ENCODE measurements at regions not wholly inside any gene's neighbourhood (a gene's known extent, or its start where the extent isn't known, plus 50 kb on each side); places are given as distances from the start of the nearest gene placed in this dataset.

DNA sequence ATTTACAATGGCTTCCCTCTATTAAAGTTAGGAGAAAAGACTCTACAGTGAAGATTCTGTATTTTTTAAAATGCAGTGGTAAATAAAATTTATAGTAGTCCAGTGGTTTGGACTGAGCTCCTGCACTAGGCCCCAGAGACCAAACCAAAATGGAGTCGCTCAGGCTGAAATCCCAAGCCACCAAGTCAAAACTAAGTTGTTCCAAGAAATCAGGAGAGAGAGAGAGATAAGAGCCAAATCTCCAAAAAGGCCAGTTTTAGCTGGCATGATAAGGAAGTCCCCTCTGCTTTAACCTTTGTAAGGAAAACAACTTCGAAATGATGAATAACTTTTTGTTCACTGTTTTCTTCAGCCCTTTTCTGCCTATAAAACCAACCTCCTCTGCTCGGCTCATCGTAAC lies 265.9 kb upstream of the KLF14 start:
- DNase-seq: no peak

DNA sequence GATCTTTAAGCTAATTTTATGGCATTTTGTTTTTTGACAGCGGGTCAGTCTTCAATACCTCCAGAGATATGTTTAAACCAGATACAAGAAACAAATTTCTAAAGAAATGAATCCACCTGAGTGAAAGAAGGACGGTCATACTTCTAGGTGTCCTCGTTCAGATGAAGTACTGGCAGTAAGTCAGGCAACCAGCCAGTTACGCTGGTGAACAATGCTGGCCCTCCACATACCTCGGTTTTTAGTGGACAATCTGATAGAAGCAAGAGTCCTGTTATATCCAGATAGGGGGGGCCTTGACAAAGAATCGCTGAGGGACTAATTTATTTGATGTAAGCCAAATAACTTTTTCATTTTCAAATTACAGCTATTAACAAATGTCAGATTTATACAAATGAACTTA lies 266.4 kb upstream of the KLF14 start:
- no peak for DNase-seq
- no peaks in the 10 kb centered on the region for H3K27me3 ChIP-seq
- TF ChIP-seq POLR2A (IDR thresholded peaks at IDR 0.05): no peak
- TF ChIP-seq, protein P1, sequence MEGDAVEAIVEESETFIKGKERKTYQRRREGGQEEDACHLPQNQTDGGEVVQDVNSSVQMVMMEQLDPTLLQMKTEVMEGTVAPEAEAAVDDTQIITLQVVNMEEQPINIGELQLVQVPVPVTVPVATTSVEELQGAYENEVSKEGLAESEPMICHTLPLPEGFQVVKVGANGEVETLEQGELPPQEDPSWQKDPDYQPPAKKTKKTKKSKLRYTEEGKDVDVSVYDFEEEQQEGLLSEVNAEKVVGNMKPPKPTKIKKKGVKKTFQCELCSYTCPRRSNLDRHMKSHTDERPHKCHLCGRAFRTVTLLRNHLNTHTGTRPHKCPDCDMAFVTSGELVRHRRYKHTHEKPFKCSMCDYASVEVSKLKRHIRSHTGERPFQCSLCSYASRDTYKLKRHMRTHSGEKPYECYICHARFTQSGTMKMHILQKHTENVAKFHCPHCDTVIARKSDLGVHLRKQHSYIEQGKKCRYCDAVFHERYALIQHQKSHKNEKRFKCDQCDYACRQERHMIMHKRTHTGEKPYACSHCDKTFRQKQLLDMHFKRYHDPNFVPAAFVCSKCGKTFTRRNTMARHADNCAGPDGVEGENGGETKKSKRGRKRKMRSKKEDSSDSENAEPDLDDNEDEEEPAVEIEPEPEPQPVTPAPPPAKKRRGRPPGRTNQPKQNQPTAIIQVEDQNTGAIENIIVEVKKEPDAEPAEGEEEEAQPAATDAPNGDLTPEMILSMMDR (IDR thresholded peaks at IDR 0.05): no peak
- no peak overlapping the region for H3K4me3 ChIP-seq
- H3K9me3 ChIP-seq: no peaks in the 10 kb centered on the region
- no peak overlapping the region for H3K27ac ChIP-seq
- no peaks in the 10 kb centered on the region for H3K36me3 ChIP-seq
- H3K4me1 ChIP-seq: peaks cover 5 to 45% (median 19%) of the 10 kb centered on the region in 4 donors

More for the DNA sequence above, 265.9 kb upstream of the KLF14 start:
- no peak overlapping the region for H3K27ac ChIP-seq
- H3K9me3 ChIP-seq: no peaks in the 10 kb centered on the region
- no peaks in the 10 kb centered on the region for H3K27me3 ChIP-seq
- no peak overlapping the region for H3K4me3 ChIP-seq
- TF ChIP-seq, protein P1 (IDR thresholded peaks at IDR 0.05): no peak
- no peak for TF ChIP-seq POLR2A (IDR thresholded peaks at IDR 0.05)
- no peaks in the 10 kb centered on the region for H3K36me3 ChIP-seq
- peaks cover 5 to 50% (median 22%) of the 10 kb centered on the region in 4 donors for H3K4me1 ChIP-seq

DNA sequence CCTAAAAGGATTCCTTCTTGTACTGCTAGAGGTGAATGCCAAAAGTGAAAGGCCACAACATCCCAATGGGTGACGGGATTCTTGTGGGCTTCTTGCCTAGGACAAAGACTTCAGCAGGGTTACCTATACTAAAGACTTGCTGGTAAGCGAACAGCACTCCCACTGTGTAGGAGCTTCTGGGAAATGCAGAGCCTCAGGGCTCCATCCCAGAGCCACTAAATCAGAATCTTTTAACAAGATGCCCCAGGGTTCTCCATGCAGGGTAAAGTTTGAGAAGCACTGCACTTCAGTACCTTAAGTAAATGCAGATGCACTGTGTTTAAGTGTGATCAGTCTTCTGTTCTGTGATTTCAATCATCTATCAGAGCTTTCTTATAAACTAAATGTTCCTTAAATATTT lies 266.9 kb upstream of the KLF14 start:
- Histone ChIP-seq H3K4me1 (peaks cover 5 to 40% (median 17%) of the 10 kb centered on the region in 4 donors), H3K27ac (no peak overlapping the region)

DNA sequence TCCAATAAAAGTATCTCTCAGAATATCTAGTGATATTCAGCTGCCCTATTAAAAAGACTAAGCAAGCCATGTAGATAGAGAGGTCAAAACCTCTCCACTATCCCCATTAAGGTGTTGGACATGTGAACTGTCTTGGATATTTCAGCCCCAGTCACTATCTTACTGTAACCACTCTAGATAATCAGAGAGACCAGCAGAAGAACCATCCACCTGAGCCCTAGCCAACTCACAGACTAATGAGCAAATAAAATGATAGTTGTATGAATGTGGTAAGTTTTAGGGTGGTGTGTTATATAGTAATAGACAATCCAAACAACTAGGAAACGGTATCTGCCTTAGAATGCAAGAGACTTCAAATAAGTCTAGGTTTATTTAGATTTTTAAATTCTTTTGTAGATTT lies 268.6 kb upstream of the KLF14 start:
- no peak overlapping the region for H3K27ac ChIP-seq

More for the DNA sequence above, 266.9 kb upstream of the KLF14 start:
- TF ChIP-seq POLR2A (IDR thresholded peaks at IDR 0.05): no peak
- TF ChIP-seq, protein P1 (IDR thresholded peaks at IDR 0.05): no peak
- Histone ChIP-seq H3K36me3 (no peaks in the 10 kb centered on the region), H3K27me3 (no peaks in the 10 kb centered on the region), H3K4me3 (no peak overlapping the region), H3K9me3 (no peaks in the 10 kb centered on the region)
- DNase-seq: no peak

DNA sequence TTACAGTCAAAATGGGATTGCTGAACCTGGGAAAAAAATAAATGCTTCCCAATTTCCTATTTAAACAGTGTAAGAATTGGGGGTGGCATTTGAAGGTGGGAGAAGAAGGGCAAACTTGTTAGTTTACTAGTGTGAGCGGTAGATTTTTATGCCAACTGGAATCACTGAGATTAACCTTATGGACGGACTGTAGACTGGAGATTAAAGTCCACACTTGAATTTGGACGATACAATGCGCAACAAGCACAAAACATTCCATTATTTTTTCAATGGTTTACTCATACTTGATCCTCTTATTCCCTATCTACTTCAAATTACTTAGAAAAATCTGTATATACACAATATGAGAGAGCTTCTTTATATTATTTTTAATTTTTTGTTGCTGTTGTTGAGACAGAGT lies 269.6 kb upstream of the KLF14 start:
- no peak for TF ChIP-seq POLR2A (IDR thresholded peaks at IDR 0.05)
- TF ChIP-seq, protein P1 (IDR thresholded peaks at IDR 0.05): no peak
- no peak overlapping the region for H3K27ac ChIP-seq
- H3K4me1 ChIP-seq: peaks cover 0 to 28% (median 17%) of the 10 kb centered on the region in 4 donors
- no peaks in the 10 kb centered on the region for H3K36me3 ChIP-seq
- no peaks in the 10 kb centered on the region for H3K9me3 ChIP-seq
- H3K27me3 ChIP-seq: no peaks in the 10 kb centered on the region
- H3K4me3 ChIP-seq: no peak overlapping the region
- no peak for DNase-seq

More for the DNA sequence above, 268.6 kb upstream of the KLF14 start:
- no peaks in the 10 kb centered on the region for H3K9me3 ChIP-seq
- TF ChIP-seq, protein P1 (IDR thresholded peaks at IDR 0.05): no peak
- no peak for TF ChIP-seq POLR2A (IDR thresholded peaks at IDR 0.05)
- DNase-seq: no peak
- no peaks in the 10 kb centered on the region for H3K27me3 ChIP-seq
- peaks cover 0 to 30% (median 13%) of the 10 kb centered on the region in 4 donors for H3K4me1 ChIP-seq
- no peaks in the 10 kb centered on the region for H3K36me3 ChIP-seq
- no peak overlapping the region for H3K4me3 ChIP-seq

DNA sequence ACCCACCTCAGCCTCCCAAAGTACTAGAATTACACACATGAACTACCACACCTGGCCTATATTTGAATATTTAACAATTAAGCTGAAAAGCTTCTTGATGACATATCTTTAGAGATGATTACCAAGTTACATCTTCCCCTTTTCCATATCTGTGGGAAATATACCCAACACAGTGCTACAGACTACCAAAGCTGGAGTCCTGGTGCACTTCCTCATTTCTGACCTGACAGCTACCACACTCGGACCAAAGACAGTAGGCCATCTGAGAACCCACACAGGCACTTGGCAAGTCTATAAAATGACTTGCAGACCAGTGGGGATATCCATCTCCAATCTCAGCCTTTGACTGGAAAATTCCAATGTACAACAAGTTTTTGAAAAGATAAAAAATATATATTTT lies 270.4 kb upstream of the KLF14 start:
- no peak overlapping the region for H3K27ac ChIP-seq
- no peak for DNase-seq
- H3K27me3 ChIP-seq: no peaks in the 10 kb centered on the region
- no peaks in the 10 kb centered on the region for H3K9me3 ChIP-seq
- TF ChIP-seq, protein P1 (IDR thresholded peaks at IDR 0.05): no peak
- TF ChIP-seq POLR2A (IDR thresholded peaks at IDR 0.05): no peak
- peaks cover 0 to 32% (median 15%) of the 10 kb centered on the region in 4 donors for H3K4me1 ChIP-seq
- no peak overlapping the region for H3K4me3 ChIP-seq
- H3K36me3 ChIP-seq: no peaks in the 10 kb centered on the region

All from Peyer's patch (tissue), 4 donors.